ENCODE measurements at regions not wholly inside any gene's neighbourhood (a gene's known extent, or its start where the extent isn't known, plus 50 kb on each side); places are given as distances from the start of the nearest gene placed in this dataset.

DNA sequence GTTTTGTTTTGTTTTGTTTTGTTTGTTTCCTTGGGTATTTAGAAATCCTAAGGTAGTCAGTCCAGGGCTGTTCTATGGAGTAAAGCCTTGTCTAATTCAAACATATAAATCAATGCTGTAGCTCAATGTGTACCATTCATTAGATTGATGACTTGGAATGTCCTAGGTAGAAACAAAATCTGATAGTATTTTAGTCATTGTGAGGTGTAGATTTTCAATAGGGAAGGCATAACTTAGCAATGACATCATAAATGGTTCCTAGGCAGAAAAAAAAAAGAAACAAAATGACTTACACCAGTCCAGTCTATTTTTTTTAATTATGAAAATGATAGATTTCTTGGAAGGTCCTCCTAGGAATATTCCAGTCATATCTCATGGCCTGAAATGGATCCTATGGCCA lies 189.9 kb downstream of the SPRY2 start:
- Mint-ChIP-seq H3K9me3 (no peaks in the 10 kb centered on the region), H3K4me1 (ENCODE audit: low read depth in 2 of 2) (no peaks in the 10 kb centered on the region), H3K27ac (no peak overlapping the region), H3K4me3 (no peak overlapping the region), H3K27me3 (no peaks in the 10 kb centered on the region), H3K36me3 (ENCODE audit: insufficient read depth) (no peaks in the 10 kb centered on the region)
- ATAC-seq (replicated peaks) (no peak), DNase-seq (no peak)

GRCh38 chr13:80149736-80150135 lies 191.2 kb downstream of the SPRY2 start:
- no peaks in the 10 kb centered on the region for H3K4me1 Mint-ChIP-seq (ENCODE audit: low read depth in 2 of 2)
- H3K9me3 Mint-ChIP-seq: no peaks in the 10 kb centered on the region
- no peaks in the 10 kb centered on the region for H3K36me3 Mint-ChIP-seq (ENCODE audit: insufficient read depth)
- H3K27me3 Mint-ChIP-seq: no peaks in the 10 kb centered on the region
- no peak overlapping the region for H3K4me3 Mint-ChIP-seq
- DNase-seq: no peak
- no peak for ATAC-seq (replicated peaks)
- no peak overlapping the region for H3K27ac Mint-ChIP-seq

GRCh38 chr13:80145171-80145690 lies 195.7 kb downstream of the SPRY2 start:
- H3K27me3 Mint-ChIP-seq: no peaks in the 10 kb centered on the region
- no peaks in the 10 kb centered on the region for H3K9me3 Mint-ChIP-seq
- H3K36me3 Mint-ChIP-seq (ENCODE audit: insufficient read depth): no peaks in the 10 kb centered on the region
- no peaks in the 10 kb centered on the region for H3K4me1 Mint-ChIP-seq (ENCODE audit: low read depth in 2 of 2)
- no peak for DNase-seq
- ATAC-seq (replicated peaks): no peak
- H3K27ac Mint-ChIP-seq: no peak overlapping the region
- no peak overlapping the region for H3K4me3 Mint-ChIP-seq

DNA sequence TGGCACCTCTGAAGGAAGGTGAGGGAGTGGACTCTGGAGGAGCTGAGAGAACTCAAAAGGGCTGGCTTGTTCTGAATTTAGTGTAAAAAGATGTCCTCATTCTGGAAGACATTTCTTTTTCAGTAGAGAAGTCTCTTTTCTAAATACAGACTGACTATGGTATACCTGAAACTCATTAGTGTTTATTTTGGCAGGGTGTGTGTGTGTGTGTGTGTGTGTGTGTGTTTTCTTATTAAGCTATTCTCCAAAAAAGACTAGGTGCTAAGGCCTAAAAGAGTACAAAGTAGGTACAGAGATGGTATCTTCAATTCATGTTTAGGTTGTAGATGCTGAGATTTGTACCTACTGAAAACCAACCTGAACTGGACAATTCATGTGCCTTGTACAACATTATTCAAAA lies 196.4 kb downstream of the SPRY2 start:
- ATAC-seq (replicated peaks) (no peak), DNase-seq (no peak)
- H3K27me3 Mint-ChIP-seq: no peaks in the 10 kb centered on the region
- H3K27ac Mint-ChIP-seq: no peak overlapping the region
- no peaks in the 10 kb centered on the region for H3K9me3 Mint-ChIP-seq
- H3K4me3 Mint-ChIP-seq: no peak overlapping the region
- H3K36me3 Mint-ChIP-seq (ENCODE audit: insufficient read depth): no peaks in the 10 kb centered on the region
- no peaks in the 10 kb centered on the region for H3K4me1 Mint-ChIP-seq (ENCODE audit: low read depth in 2 of 2)

- Mint-ChIP-seq H3K36me3 (ENCODE audit: insufficient read depth) (no peaks in the 10 kb centered on the region), H3K4me3 (no peak overlapping the region), H3K27me3 (no peaks in the 10 kb centered on the region), H3K4me1 (ENCODE audit: low read depth in 2 of 2) (no peaks in the 10 kb centered on the region), H3K27ac (no peak overlapping the region), H3K9me3 (no peaks in the 10 kb centered on the region)
- DNase-seq (no peak), ATAC-seq (replicated peaks) (no peak)
Observed at GRCh38 chr13:80141123-80141849, 199.6 kb downstream of the SPRY2 start.

DNA sequence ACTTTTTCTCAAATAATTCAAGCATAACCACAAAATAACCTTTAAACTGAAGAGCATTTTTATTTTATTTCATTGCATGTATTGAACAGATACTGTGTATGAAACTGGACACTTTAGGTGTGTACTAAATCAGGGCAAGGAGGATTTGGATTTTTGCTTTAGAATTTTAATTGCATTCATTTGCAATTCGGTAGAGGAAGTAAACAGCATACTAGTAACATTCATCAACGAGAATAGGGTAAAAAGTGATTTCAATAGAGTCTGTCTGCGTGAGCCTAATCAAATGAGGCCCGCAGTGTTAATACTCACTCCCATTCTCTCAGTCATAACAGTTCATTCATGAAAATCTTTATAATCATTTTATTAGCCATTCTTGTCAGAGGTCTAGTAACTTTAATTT lies 200.2 kb downstream of the SPRY2 start:
- no peak for DNase-seq
- Mint-ChIP-seq H3K27ac (no peak overlapping the region), H3K4me1 (ENCODE audit: low read depth in 2 of 2) (no peaks in the 10 kb centered on the region), H3K9me3 (no peaks in the 10 kb centered on the region), H3K4me3 (no peak overlapping the region), H3K36me3 (ENCODE audit: insufficient read depth) (no peaks in the 10 kb centered on the region), H3K27me3 (no peaks in the 10 kb centered on the region)
- no peak for ATAC-seq (replicated peaks)

GRCh38 chr13:80139196-80139595 lies 201.7 kb downstream of the SPRY2 start:
- Mint-ChIP-seq H3K27ac (no peak overlapping the region), H3K27me3 (no peaks in the 10 kb centered on the region), H3K9me3 (no peaks in the 10 kb centered on the region), H3K4me1 (ENCODE audit: low read depth in 2 of 2) (no peaks in the 10 kb centered on the region), H3K36me3 (ENCODE audit: insufficient read depth) (no peaks in the 10 kb centered on the region), H3K4me3 (no peak overlapping the region)
- DNase-seq (no peak), ATAC-seq (replicated peaks) (no peak)

DNA sequence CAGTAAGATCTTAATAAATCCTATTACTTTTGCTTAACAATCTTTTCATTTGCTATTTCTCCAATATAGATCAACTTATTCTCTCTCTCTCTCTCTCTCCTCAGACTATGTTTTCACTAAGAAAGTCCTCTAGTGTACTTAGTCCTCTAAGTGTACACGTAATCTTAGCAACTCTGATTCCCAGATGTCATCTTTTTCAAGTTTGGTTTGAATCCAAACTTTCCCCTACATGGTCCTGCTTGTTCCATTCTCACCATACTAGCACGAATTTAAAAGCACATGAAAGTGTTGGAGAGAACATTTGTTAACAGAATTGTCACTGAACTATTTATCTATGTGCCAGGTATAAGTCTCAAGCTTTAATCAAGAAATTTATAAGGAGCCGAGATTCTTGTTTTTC lies 202.9 kb downstream of the SPRY2 start:
- H3K4me3 Mint-ChIP-seq: no peak overlapping the region

GRCh38 chr13:80134346-80134745 lies 206.6 kb downstream of the SPRY2 start:
- no peaks in the 10 kb centered on the region for H3K27me3 Mint-ChIP-seq
- no peak overlapping the region for H3K27ac Mint-ChIP-seq
- H3K36me3 Mint-ChIP-seq (ENCODE audit: insufficient read depth): no peaks in the 10 kb centered on the region

More for the DNA sequence above, 202.9 kb downstream of the SPRY2 start:
- Mint-ChIP-seq H3K9me3 (no peaks in the 10 kb centered on the region), H3K27ac (no peak overlapping the region), H3K4me1 (ENCODE audit: low read depth in 2 of 2) (no peaks in the 10 kb centered on the region), H3K36me3 (ENCODE audit: insufficient read depth) (no peaks in the 10 kb centered on the region), H3K27me3 (no peaks in the 10 kb centered on the region)
- ATAC-seq (replicated peaks) (no peak), DNase-seq (no peak)

DNA sequence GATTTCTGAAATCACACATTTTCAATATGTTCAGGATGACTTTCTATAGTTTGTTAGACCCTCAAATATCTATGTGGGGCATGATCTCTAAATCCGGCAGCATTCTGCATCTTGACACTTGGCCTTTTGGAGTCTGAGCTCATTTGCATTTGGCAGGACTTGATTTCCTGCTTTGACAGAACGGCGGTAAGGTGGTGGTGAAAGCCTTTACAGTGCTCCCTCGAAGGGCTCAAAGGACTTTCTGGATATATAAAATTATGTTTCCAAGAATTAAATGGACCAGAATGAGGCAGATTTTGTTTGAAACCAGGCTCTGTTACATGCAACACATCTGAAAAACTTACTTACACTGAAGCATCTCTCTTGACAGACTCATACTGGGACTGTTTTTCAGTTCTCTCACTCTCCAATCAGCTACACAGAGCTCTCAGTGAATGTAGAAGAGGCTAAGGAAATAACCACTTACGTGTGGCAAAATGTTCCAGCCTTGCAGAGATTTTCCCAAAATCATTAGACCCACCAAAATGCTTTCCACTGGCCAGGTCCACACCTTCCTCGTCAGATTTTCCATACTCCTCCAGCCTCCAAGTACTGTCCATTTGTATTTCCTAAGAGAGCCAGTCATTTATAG lies 207.2 kb downstream of the SPRY2 start:
- no peaks in the 10 kb centered on the region for H3K36me3 Mint-ChIP-seq (ENCODE audit: insufficient read depth)
- no peaks in the 10 kb centered on the region for H3K27me3 Mint-ChIP-seq
- H3K4me3 Mint-ChIP-seq: no peak overlapping the region
- no peak overlapping the region for H3K27ac Mint-ChIP-seq
- ATAC-seq (replicated peaks) (no peak), DNase-seq (no peak)
- H3K9me3 Mint-ChIP-seq: no peaks in the 10 kb centered on the region
- no peaks in the 10 kb centered on the region for H3K4me1 Mint-ChIP-seq (ENCODE audit: low read depth in 2 of 2)

More at GRCh38 chr13:80134346-80134745, 206.6 kb downstream of the SPRY2 start:
- ATAC-seq (replicated peaks): no peak
- no peaks in the 10 kb centered on the region for H3K4me1 Mint-ChIP-seq (ENCODE audit: low read depth in 2 of 2)
- H3K9me3 Mint-ChIP-seq: no peaks in the 10 kb centered on the region
- no peak overlapping the region for H3K4me3 Mint-ChIP-seq
- no peak for DNase-seq

- Mint-ChIP-seq H3K9me3 (no peaks in the 10 kb centered on the region), H3K4me3 (no peak overlapping the region), H3K4me1 (ENCODE audit: low read depth in 2 of 2) (no peaks in the 10 kb centered on the region), H3K27ac (no peak overlapping the region), H3K36me3 (ENCODE audit: insufficient read depth) (no peaks in the 10 kb centered on the region), H3K27me3 (no peaks in the 10 kb centered on the region)
- ATAC-seq (replicated peaks) (no peak), DNase-seq (no peak)
Observed at GRCh38 chr13:80132741-80133601, 208.0 kb downstream of the SPRY2 start.

DNA sequence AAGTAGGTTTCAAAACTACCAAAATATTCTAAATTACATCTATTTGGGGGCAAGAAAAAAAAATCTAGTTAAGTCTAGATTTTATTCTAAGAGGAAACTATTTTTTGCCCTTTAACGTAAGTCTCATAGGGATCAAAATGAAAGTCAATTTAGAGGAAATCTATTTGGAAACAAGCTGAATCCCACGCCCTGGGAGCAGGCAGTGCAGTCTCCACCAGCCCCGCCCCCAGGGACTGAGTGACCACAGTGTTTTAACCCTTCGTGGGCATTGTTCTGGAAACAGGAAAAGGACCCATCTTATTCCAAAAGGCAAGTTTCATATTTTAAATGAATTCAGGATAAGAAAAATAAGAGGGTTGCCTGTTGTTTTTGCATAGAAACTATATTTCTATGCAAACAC lies 209.7 kb downstream of the SPRY2 start:
- DNase-seq: no peak
- no peaks in the 10 kb centered on the region for H3K4me1 Mint-ChIP-seq (ENCODE audit: low read depth in 2 of 2)
- H3K4me3 Mint-ChIP-seq: no peak overlapping the region
- H3K27ac Mint-ChIP-seq: no peak overlapping the region
- no peaks in the 10 kb centered on the region for H3K9me3 Mint-ChIP-seq
- H3K27me3 Mint-ChIP-seq: no peaks in the 10 kb centered on the region
- no peak for ATAC-seq (replicated peaks)
- H3K36me3 Mint-ChIP-seq (ENCODE audit: insufficient read depth): no peaks in the 10 kb centered on the region

DNA sequence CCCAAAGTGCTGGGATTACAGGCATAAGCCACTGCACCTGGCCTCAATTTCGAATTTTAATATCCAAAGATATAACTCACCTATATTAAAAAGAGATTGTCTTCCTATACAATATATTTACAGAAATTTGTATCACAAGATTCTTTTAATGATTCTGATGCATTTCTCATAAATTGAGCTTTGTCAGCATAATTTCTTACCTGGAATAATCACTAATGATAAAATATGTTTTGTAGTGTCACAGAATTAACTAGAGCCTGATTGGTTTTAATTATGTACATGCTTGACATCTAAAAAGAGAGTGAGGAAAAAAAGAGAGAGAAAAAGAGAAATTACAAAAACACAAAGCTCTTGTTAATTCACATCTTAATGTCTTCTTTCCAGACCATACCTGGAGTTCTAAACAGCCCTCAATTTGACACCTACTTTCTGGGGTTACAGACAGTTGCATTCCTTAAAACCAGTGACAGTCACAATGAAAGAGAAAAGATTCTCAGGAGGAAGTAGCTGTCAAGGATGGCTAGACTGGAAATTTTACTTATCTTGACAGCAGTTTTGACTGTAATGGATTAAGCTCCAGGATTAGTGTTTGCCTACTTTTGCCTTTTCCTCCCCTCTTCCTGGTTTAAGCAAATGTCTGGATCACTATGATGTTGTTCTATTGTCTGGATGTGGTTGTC lies 214.4 kb downstream of the SPRY2 start:
- DNase-seq (no peak), ATAC-seq (replicated peaks) (no peak)
- Mint-ChIP-seq H3K9me3 (peaks cover 0 to 2% of the 10 kb centered on the region in 2 donors), H3K36me3 (ENCODE audit: insufficient read depth) (no peaks in the 10 kb centered on the region), H3K27ac (no peak overlapping the region), H3K27me3 (no peaks in the 10 kb centered on the region), H3K4me3 (no peak overlapping the region), H3K4me1 (ENCODE audit: low read depth in 2 of 2) (no peaks in the 10 kb centered on the region)
